ENCODE measurements at regions not wholly inside any gene's neighbourhood (a gene's known extent, or its start where the extent isn't known, plus 50 kb on each side); places are given as distances from the start of the nearest gene placed in this dataset.
"Not testable (repeated sequence)": the region's sequence is repeated elsewhere in the genome, so short reads cannot be mapped to it uniquely, and the experiment has no call there.

DNA sequence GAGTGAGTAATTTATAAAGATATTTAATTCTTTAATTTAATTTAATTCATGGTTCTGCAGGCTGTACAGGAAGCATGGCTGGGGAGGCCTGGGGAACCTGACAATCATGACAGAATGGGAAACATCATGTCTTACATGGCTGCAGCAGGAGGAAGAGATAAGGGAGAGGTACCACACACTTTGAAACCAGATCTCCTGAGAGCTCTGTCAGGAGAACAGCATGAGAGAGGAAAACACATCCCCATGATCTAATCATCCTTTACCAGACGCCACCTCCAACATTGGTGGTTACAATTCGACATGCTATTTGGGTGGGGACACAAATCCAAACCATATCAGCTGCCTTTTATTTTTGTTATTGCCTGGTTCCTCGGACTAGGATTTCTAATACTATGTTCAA is 928.6 kb downstream of the TMEM121 start:
- H3K4me3 ChIP-seq (ENCODE audit: low read length): no peak overlapping the region
- no peak for TF ChIP-seq CTCF (conservative IDR thresholded peaks at IDR 0.05; ENCODE audit: low read length)
- no peak for DNase-seq (ENCODE audit: low read depth)

- no peak overlapping the region for H3K4me3 ChIP-seq (ENCODE audit: low read length)
- DNase-seq (ENCODE audit: low read depth): no peak
- TF ChIP-seq CTCF (conservative IDR thresholded peaks at IDR 0.05; ENCODE audit: low read length): no peak
Measured at GRCh38 chr14:106459971-106460730, 933.8 kb downstream of the TMEM121 start.

GRCh38 chr14:106460916-106461315 is 934.5 kb downstream of the TMEM121 start:
- no peak overlapping the region for H3K4me3 ChIP-seq (ENCODE audit: low read length)
- DNase-seq (ENCODE audit: low read depth): no peak

GRCh38 chr14:106466483-106466882 is 940.1 kb downstream of the TMEM121 start:
- not testable (repeated sequence) for H3K4me3 ChIP-seq (ENCODE audit: low read length); DNase-seq (ENCODE audit: low read depth)

More at GRCh38 chr14:106460916-106461315, 934.5 kb downstream of the TMEM121 start:
- no peak for TF ChIP-seq CTCF (conservative IDR thresholded peaks at IDR 0.05; ENCODE audit: low read length)

- not testable (repeated sequence) for DNase-seq (ENCODE audit: low read depth)
Measured at GRCh38 chr14:106468869-106469268, 942.5 kb downstream of the TMEM121 start.

GRCh38 chr14:106470028-106470427 is 943.6 kb downstream of the TMEM121 start:
- not testable (repeated sequence) for DNase-seq (ENCODE audit: low read depth)

More at GRCh38 chr14:106468869-106469268, 942.5 kb downstream of the TMEM121 start:
- H3K4me3 ChIP-seq (ENCODE audit: low read length): not testable (repeated sequence)

GRCh38 chr14:106474261-106475028 is 948.1 kb downstream of the TMEM121 start:
- DNase-seq (ENCODE audit: low read depth); H3K4me3 ChIP-seq (ENCODE audit: low read length): not testable (repeated sequence)

More at GRCh38 chr14:106470028-106470427, 943.6 kb downstream of the TMEM121 start:
- H3K4me3 ChIP-seq (ENCODE audit: low read length): not testable (repeated sequence)

- not testable (repeated sequence) for DNase-seq (ENCODE audit: low read depth)
Measured at GRCh38 chr14:106475214-106475613, 948.8 kb downstream of the TMEM121 start.

GRCh38 chr14:106477600-106477999 is 951.2 kb downstream of the TMEM121 start:
- not testable (repeated sequence) for H3K4me3 ChIP-seq (ENCODE audit: low read length); DNase-seq (ENCODE audit: low read depth)

More at GRCh38 chr14:106475214-106475613, 948.8 kb downstream of the TMEM121 start:
- not testable (repeated sequence) for H3K4me3 ChIP-seq (ENCODE audit: low read length)

DNA sequence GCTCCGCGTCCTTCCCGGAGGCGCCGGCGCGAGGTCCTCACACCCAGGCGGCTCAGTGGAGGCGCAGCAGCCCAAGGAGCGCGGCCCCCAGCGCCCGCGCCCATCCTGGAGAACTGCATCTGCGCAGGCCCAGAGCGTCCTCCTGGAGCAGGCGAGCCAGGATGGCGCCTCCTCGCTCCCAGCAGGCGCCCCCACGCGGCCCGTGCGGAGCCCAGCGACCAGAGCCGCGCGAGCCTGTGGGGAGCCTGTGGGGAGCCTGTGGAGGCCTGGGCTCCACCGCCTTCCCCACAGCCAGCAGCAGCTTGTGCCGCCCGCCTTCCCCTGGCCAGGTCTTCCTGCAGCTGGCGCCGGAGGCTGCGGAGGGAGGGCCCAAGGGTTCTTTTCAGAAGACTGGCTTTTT is 953.9 kb downstream of the TMEM121 start:
- not testable (repeated sequence) for H3K4me3 ChIP-seq (ENCODE audit: low read length); DNase-seq (ENCODE audit: low read depth)

- not testable (repeated sequence) for H3K4me3 ChIP-seq (ENCODE audit: low read length); DNase-seq (ENCODE audit: low read depth)
Measured at GRCh38 chr14:106482213-106482612, 955.8 kb downstream of the TMEM121 start.
